ENCODE measurements at regions not wholly inside any gene's neighbourhood (a gene's known extent, or its start where the extent isn't known, plus 50 kb on each side); places are given as distances from the start of the nearest gene placed in this dataset.

DNA sequence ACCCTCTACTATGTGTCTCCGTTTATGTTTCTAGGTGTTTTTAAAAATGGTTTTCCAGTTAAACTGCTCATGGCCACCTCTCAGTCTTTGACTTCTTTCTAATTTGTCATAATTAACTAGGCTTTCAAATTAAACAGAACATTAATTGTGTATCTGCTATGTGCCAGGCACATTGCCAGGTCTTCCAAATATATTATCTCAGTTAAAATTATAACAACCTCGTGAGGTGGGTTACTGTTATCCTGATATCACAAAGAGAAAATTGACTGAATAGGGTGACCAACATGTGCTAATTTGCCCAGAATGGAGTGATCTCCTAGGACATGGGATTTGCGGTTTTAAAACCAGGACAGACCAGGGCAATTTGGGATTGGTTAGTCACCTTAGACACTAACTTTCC lies 222.4 kb upstream of the TLE3 start:
- TF ChIP-seq POLR2AphosphoS5 (IDR thresholded peaks at IDR 0.05) (no peak), POLR2A (IDR thresholded peaks at IDR 0.05) (no peak), EP300 (IDR thresholded peaks at IDR 0.05; ENCODE audit: low read depth) (no peak)

Measured in transverse colon (tissue), 3 donors.